ENCODE measurements at regions not wholly inside any gene's neighbourhood (a gene's known extent, or its start where the extent isn't known, plus 50 kb on each side); places are given as distances from the start of the nearest gene placed in this dataset.

DNA sequence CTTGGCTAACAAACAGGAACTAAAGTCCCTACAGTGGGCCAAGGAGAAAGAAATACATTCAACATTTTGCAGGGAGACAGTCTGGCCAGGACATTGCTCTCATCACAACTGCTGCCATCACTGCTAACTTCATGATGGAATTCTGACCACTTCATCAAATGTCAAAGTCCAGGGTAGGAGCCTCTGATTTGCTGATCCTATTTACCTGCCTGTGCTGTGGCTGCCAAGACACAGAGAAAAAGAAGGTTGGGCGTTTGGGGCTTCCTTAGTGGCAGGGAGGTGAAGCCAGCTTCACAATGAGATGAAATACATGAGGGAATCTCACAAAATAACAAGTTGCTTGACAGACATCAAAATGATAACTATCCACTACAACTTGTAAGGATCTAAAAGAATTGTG, 343.9 kb upstream of the CADM1 start:
- no peak for TF ChIP-seq CTCF (IDR thresholded peaks at IDR 0.05; ENCODE audit: control insufficient read depth, insufficient read depth, low read depth, low read length, missing control alignments)
- no peak for DNase-seq (ENCODE audit: low read depth)
- no peak overlapping the region for H3K4me3 ChIP-seq (ENCODE audit: control insufficient read depth, low read depth, low read length)

- TF ChIP-seq CTCF (IDR thresholded peaks at IDR 0.05; ENCODE audit: control insufficient read depth, insufficient read depth, low read depth, low read length, missing control alignments), result no peak
- H3K4me3 ChIP-seq (ENCODE audit: control insufficient read depth, low read depth, low read length), result no peak overlapping the region
Measured at GRCh38 chr11:115845872-115846271, 341.7 kb upstream of the CADM1 start.

DNA sequence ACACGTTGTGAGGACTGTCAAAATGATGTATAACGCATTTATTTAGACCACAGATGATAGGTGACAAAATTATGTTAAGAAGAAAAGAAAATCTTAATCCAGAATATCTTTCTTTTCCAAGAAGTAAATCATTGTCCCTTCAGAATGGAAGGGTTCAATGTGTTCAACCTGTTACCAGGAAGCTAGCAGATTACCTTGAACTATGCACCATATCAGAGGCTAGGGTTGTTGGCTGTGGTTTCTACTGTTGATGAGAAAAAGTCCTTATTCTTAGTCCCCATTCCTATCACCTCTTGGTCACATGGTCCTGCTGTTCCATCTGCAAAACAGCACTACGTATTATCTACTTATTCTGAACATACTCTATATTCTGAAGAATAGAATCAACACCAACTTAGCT, 339.5 kb upstream of the CADM1 start:
- no peak for TF ChIP-seq CTCF (IDR thresholded peaks at IDR 0.05; ENCODE audit: control insufficient read depth, insufficient read depth, low read depth, low read length, missing control alignments)
- no peak for DNase-seq (ENCODE audit: low read depth)
- no peak overlapping the region for H3K4me3 ChIP-seq (ENCODE audit: control insufficient read depth, low read depth, low read length)

More at GRCh38 chr11:115845872-115846271, 341.7 kb upstream of the CADM1 start:
- no peak for DNase-seq (ENCODE audit: low read depth)

GRCh38 chr11:115843111-115843510, 338.9 kb upstream of the CADM1 start:
- DNase-seq (ENCODE audit: low read depth), result no peak
- no peak for TF ChIP-seq CTCF (IDR thresholded peaks at IDR 0.05; ENCODE audit: control insufficient read depth, insufficient read depth, low read depth, low read length, missing control alignments)
- H3K4me3 ChIP-seq (ENCODE audit: control insufficient read depth, low read depth, low read length), result no peak overlapping the region

- H3K4me3 ChIP-seq (ENCODE audit: control insufficient read depth, low read depth, low read length), result no peak overlapping the region
- no peak for DNase-seq (ENCODE audit: low read depth)
- no peak for TF ChIP-seq CTCF (IDR thresholded peaks at IDR 0.05; ENCODE audit: control insufficient read depth, insufficient read depth, low read depth, low read length, missing control alignments)
Measured at GRCh38 chr11:115820026-115820425, 315.8 kb upstream of the CADM1 start.

- DNase-seq (ENCODE audit: low read depth), result no peak
- no peak for TF ChIP-seq CTCF (IDR thresholded peaks at IDR 0.05; ENCODE audit: control insufficient read depth, insufficient read depth, low read depth, low read length, missing control alignments)
- H3K4me3 ChIP-seq (ENCODE audit: control insufficient read depth, low read depth, low read length), result no peak overlapping the region
Measured at GRCh38 chr11:115819014-115819413, 314.8 kb upstream of the CADM1 start.

All from AG09309 (cell line).